NCI-H2107 treated with DMSO at 0.1 percent for 48 hours (cell line): ENCODE measurements at regions not wholly inside any gene's neighbourhood (a gene's known extent, or its start where the extent isn't known, plus 50 kb on each side); places are given as distances from the start of the nearest gene placed in this dataset.
A peak's percentile ranks its signal among the peaks of the same experiment; 100 is the strongest.
"Not testable (repeated sequence)": the region's sequence is repeated elsewhere in the genome, so short reads cannot be mapped to it uniquely, and the experiment has no call there.

Source experiments
- DNase-seq: peaks from one replicate; lab custom pipeline; 2025; ENCODE audit not compliant: unreplicated experiment; lab: John Stamatoyannopoulos, UW

- DNase-seq, result peak; percentile 86
Observed at GRCh38 chr12:75812271-75813018, 219.1 kb downstream of the PHLDA1 start.

GRCh38 chr12:75809746-75810145, 221.8 kb downstream of the PHLDA1 start:
- DNase-seq, result no peak

- no peak for DNase-seq
Observed at GRCh38 chr12:75807494-75807893, 224.1 kb downstream of the PHLDA1 start.

- no peak for DNase-seq
Observed at GRCh38 chr12:75805905-75806304, 225.7 kb downstream of the PHLDA1 start.

- DNase-seq, result no peak
Observed at GRCh38 chr12:75805320-75805719, 226.3 kb downstream of the PHLDA1 start.

GRCh38 chr12:75798136-75798926, 233.2 kb downstream of the PHLDA1 start:
- no peak for DNase-seq

GRCh38 chr12:75795125-75795524, 236.5 kb downstream of the PHLDA1 start:
- no peak for DNase-seq

- DNase-seq, result no peak
Observed at GRCh38 chr12:75792687-75793086, 238.9 kb downstream of the PHLDA1 start.

- DNase-seq, result no peak
Observed at GRCh38 chr12:75790219-75790618, 241.4 kb downstream of the PHLDA1 start.

GRCh38 chr12:75787146-75787545, 244.4 kb downstream of the PHLDA1 start:
- not testable (repeated sequence) for DNase-seq

GRCh38 chr12:75786070-75786469, 245.5 kb downstream of the PHLDA1 start:
- DNase-seq, result no peak

GRCh38 chr12:75784591-75784990, 247.0 kb downstream of the PHLDA1 start:
- DNase-seq, result peak; percentile 95

GRCh38 chr12:75783093-75783877, 248.3 kb downstream of the PHLDA1 start:
- peak; percentile 33 for DNase-seq

GRCh38 chr12:75782069-75782581, 249.5 kb downstream of the PHLDA1 start:
- no peak for DNase-seq

GRCh38 chr12:75781532-75782046, 250.0 kb downstream of the PHLDA1 start:
- no peak for DNase-seq

- DNase-seq, result no peak
Observed at GRCh38 chr12:75779891-75780496, 251.6 kb downstream of the PHLDA1 start.

GRCh38 chr12:75774261-75775052, 257.1 kb downstream of the PHLDA1 start:
- DNase-seq, result no peak

- no peak for DNase-seq
Observed at GRCh38 chr12:75773377-75773776, 258.2 kb downstream of the PHLDA1 start.

GRCh38 chr12:75771023-75771422, 259.6 kb upstream of the KRR1 start:
- no peak for DNase-seq

- DNase-seq, result no peak
Observed at GRCh38 chr12:75767957-75768356, 256.5 kb upstream of the KRR1 start.
